OCI-LY1 (cell line): ENCODE measurements at regions not wholly inside any gene's neighbourhood (a gene's known extent, or its start where the extent isn't known, plus 50 kb on each side); places are given as distances from the start of the nearest gene placed in this dataset.

Experiments
- H2AFZ ChIP-seq: fragments of 200-600 bp; sonication (generic), shearing (Covaris generic); 2 replicates; pipeline ENCODE4 v1.6.0; 2014; ENCODE audit warnings: antibody characterized with exemption, mild to moderate bottlenecking, low read length
- H3F3A ChIP-seq: fragments of 200-600 bp; sonication (generic), shearing (Covaris generic); 2 replicates; pipeline ENCODE4 v1.6.0; 2014; ENCODE audit warnings: mild to moderate bottlenecking, antibody characterized with exemption, low read length, moderate library complexity; ENCODE audit not compliant: insufficient read depth
- H3K27ac ChIP-seq: fragments of 200-600 bp; sonication (generic); 2 replicates; pipeline ENCODE4 v1.5.1; 2014; ENCODE audit warnings: low read length, mixed run types, mild to moderate bottlenecking, low read depth; ENCODE audit not compliant: poor library complexity, severe bottlenecking
- H3K27me3 ChIP-seq: fragments of 200-600 bp; sonication (generic); 2 replicates; pipeline ENCODE4 v1.6.0; 2014; ENCODE audit warnings: antibody characterized with exemption, mild to moderate bottlenecking, low read length, moderate library complexity; ENCODE audit not compliant: insufficient read depth
- H3K36me3 ChIP-seq: fragments of 200-600 bp; sonication (generic); 2 replicates; pipeline ENCODE4 v1.6.1; 2014; ENCODE audit warnings: mild to moderate bottlenecking, antibody characterized with exemption, low read length, moderate library complexity, mixed read lengths; ENCODE audit not compliant: insufficient read depth
- H3K4me1 ChIP-seq: fragments of 200-600 bp; sonication (generic); 2 replicates; pipeline ENCODE4 v1.5.1; 2014; ENCODE audit warnings: mild to moderate bottlenecking, low read length, moderate library complexity; ENCODE audit not compliant: insufficient read depth, severe bottlenecking
- H3K4me2 ChIP-seq: fragments of 200-600 bp; sonication (generic), shearing (Covaris generic); 2 replicates; pipeline ENCODE4 v1.6.1; 2014; ENCODE audit warnings: low read length
- H3K4me3 ChIP-seq: fragments of 200-600 bp; sonication (generic); 2 replicates; pipeline ENCODE4 v1.5.1; 2014; ENCODE audit warnings: low read length, low read depth, mild to moderate bottlenecking, mixed read lengths; ENCODE audit not compliant: poor library complexity, severe bottlenecking
- H3K79me2 ChIP-seq: fragments of 200-600 bp; shearing (Covaris generic); 2 replicates; pipeline ENCODE4 v1.6.1; 2016; ENCODE audit warnings: mixed run types, low read length, mixed read lengths; ENCODE audit not compliant: insufficient read depth
- H3K9ac ChIP-seq: fragments of 200-600 bp; sonication (generic), shearing (Covaris generic); 2 replicates; pipeline ENCODE4 v1.6.1; 2014; ENCODE audit warnings: mild to moderate bottlenecking, low read length, mixed read lengths
- H3K9me2 ChIP-seq: fragments of 200-600 bp; sonication (generic), shearing (Covaris generic); 2 replicates; pipeline ENCODE4 v1.6.1; 2014; ENCODE audit warnings: low read depth, mild to moderate bottlenecking, low read length, mixed read lengths
- H3K9me3 ChIP-seq: fragments of 200-600 bp; shearing (Covaris generic); 2 replicates; pipeline ENCODE4 v1.6.1; 2014; ENCODE audit warnings: low read length, mixed read lengths
- H4K20me1 ChIP-seq: fragments of 200-600 bp; sonication (generic), shearing (Covaris generic); 2 replicates; pipeline ENCODE4 v1.6.0; 2016; ENCODE audit warnings: mild to moderate bottlenecking, low read length; ENCODE audit not compliant: insufficient read depth
- EZH2 ChIP-seq: fragments of 200-600 bp; sonication (generic), shearing (Covaris generic); IDR thresholded peaks from 2 replicates; pipeline ENCODE4 v1.8.0; 2017; ENCODE audit warnings: borderline replicate concordance, mixed run types, mild to moderate bottlenecking, antibody characterized with exemption, low read length, moderate library complexity, mixed read lengths
- TF ChIP-seq, protein P1 (sequence below): fragments of 200-600 bp; sonication (generic), shearing (Covaris generic); IDR thresholded peaks from 2 replicates; pipeline ENCODE4 v1.5.1; 2017; ENCODE audit warnings: mild to moderate bottlenecking, antibody characterized with exemption, low read length, moderate library complexity, mixed read lengths

DNA sequence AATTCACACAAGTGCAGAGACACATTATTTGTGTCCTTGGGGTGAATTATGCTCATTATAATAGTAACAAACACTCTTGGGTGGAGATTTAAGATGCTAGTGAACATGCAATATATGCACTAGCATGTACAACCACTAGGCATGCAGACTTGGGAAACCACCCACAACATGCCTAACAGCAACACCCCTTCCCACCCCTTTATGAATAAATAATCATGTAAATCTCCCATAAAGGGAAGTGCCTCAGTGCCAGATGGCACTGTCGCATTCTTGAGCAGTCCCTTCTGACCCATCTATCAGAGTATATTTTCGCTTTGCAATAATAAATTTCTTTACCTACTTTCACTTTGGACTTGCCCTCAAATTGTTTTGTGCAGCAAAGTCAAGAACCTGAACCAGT lies 1362.2 kb downstream of the OLFM4 start:
- TF ChIP-seq EZH2: no peak
- TF ChIP-seq, protein P1, sequence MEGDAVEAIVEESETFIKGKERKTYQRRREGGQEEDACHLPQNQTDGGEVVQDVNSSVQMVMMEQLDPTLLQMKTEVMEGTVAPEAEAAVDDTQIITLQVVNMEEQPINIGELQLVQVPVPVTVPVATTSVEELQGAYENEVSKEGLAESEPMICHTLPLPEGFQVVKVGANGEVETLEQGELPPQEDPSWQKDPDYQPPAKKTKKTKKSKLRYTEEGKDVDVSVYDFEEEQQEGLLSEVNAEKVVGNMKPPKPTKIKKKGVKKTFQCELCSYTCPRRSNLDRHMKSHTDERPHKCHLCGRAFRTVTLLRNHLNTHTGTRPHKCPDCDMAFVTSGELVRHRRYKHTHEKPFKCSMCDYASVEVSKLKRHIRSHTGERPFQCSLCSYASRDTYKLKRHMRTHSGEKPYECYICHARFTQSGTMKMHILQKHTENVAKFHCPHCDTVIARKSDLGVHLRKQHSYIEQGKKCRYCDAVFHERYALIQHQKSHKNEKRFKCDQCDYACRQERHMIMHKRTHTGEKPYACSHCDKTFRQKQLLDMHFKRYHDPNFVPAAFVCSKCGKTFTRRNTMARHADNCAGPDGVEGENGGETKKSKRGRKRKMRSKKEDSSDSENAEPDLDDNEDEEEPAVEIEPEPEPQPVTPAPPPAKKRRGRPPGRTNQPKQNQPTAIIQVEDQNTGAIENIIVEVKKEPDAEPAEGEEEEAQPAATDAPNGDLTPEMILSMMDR: no peak
- no peak overlapping the region for H3K9ac ChIP-seq
- H3K9me3 ChIP-seq: no peaks in the 10 kb centered on the region
- no peaks in the 10 kb centered on the region for H3K9me2 ChIP-seq
- no peaks in the 10 kb centered on the region for H3K79me2 ChIP-seq
- no peak overlapping the region for H2AFZ ChIP-seq
- no peaks in the 10 kb centered on the region for H3K4me1 ChIP-seq
- H3K4me2 ChIP-seq: no peak overlapping the region
- H3K27me3 ChIP-seq: no peaks in the 10 kb centered on the region
- H3F3A ChIP-seq: no peaks in the 10 kb centered on the region
- H3K27ac ChIP-seq: no peak overlapping the region
- no peaks in the 10 kb centered on the region for H3K36me3 ChIP-seq
- H4K20me1 ChIP-seq: no peaks in the 10 kb centered on the region
- no peak overlapping the region for H3K4me3 ChIP-seq

DNA sequence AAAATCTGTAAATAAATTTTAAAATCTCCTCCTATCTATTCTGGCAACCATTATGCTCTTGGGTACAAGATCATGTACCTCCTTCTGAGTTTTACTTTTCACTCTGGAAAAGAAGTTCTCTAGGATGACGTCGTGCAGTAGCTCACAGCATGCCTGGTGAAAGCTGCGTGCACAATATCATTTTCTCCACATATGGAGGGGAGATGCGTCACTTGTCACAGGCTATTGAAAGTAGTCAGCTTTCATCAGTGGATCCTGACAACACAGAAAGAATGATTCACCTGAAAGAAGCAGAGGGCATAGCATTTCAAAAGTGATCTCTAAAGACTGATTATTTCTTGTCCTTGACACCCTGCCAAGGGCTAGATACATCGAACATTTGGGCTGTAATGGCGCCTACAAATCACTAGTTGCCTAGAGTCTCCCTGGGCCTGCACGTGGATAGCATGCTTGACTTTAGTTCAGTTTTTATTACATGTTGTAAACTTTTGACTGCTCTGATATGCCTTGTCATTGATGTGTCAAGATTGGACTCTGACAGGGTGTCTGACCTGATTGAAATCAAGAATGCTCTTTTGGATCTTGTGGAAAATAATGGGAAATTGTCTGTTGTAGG lies 1365.6 kb downstream of the OLFM4 start:
- Histone ChIP-seq H3K36me3 (no peaks in the 10 kb centered on the region), H3K27ac (no peak overlapping the region), H3K9ac (no peak overlapping the region), H3K27me3 (no peaks in the 10 kb centered on the region), H3K9me3 (no peaks in the 10 kb centered on the region), H3K79me2 (no peaks in the 10 kb centered on the region), H3K9me2 (no peaks in the 10 kb centered on the region), H3K4me1 (no peaks in the 10 kb centered on the region), H2AFZ (no peak overlapping the region), H3K4me2 (no peak overlapping the region), H3K4me3 (no peak overlapping the region), H3F3A (no peaks in the 10 kb centered on the region), H4K20me1 (no peaks in the 10 kb centered on the region)
- TF ChIP-seq EZH2: no peak
- TF ChIP-seq, protein P1: no peak

DNA sequence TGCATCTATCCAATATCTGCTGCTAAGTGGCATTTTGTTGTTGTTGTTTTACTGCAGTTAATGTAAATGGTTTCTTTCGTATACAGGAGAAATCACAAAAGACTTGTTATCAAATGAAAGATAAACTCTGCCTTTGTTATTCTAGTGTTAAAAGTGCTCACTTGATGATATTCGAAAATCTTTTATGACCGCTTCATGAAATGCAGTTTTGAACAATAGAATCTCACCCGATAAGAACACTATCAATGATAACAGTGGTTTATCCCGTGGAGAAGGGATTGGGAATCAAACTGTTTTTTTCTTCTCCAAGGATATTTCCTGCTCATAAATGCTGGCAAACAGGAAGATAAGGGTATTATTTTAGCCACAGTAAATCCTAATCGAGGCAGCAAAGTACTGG lies 1366.3 kb downstream of the OLFM4 start:
- Histone ChIP-seq H4K20me1 (no peaks in the 10 kb centered on the region), H3F3A (no peaks in the 10 kb centered on the region), H3K4me1 (no peaks in the 10 kb centered on the region), H3K9ac (no peak overlapping the region), H3K9me3 (no peaks in the 10 kb centered on the region), H3K4me3 (no peak overlapping the region), H3K27me3 (no peaks in the 10 kb centered on the region), H3K36me3 (no peaks in the 10 kb centered on the region), H3K4me2 (no peak overlapping the region), H3K79me2 (no peaks in the 10 kb centered on the region), H2AFZ (no peak overlapping the region), H3K9me2 (no peaks in the 10 kb centered on the region), H3K27ac (no peak overlapping the region)
- no peak for TF ChIP-seq EZH2
- TF ChIP-seq, protein P1: no peak
